Activated T-helper 2 cell treated with anti-CD3 and anti-CD28 coated beads, Interferon-gamma antibody, Interleukin-2, Interleukin-4, amounts not matched to agents 10 μg/mL and 5 μg/mL and 100 μg/mL, durations not matched to agents 14 hours and 24 hours and 36 hours (primary cell): ENCODE measurements at regions not wholly inside any gene's neighbourhood (a gene's known extent, or its start where the extent isn't known, plus 50 kb on each side); places are given as distances from the start of the nearest gene placed in this dataset.

Experiments
- DNase-seq: peaks from one replicate; pipeline ENCODE4 v3.0.0; 2021; ENCODE audit warnings: low spot score
- H3K27ac Mint-ChIP-seq: one replicate; pipeline ENCODE4 v1.8.0; 2021; ENCODE audit warnings: mixed read lengths
- H3K27me3 Mint-ChIP-seq: one replicate; pipeline ENCODE4 v1.8.0; 2021; ENCODE audit warnings: low read depth, mixed read lengths
- H3K36me3 Mint-ChIP-seq: one replicate; pipeline ENCODE4 v1.8.0; 2021; ENCODE audit warnings: low read depth, mixed read lengths
- H3K4me1 Mint-ChIP-seq: one replicate; pipeline ENCODE4 v1.8.0; 2021; ENCODE audit warnings: low read depth, mixed read lengths
- H3K4me3 Mint-ChIP-seq: one replicate; pipeline ENCODE4 v1.8.0; 2021; ENCODE audit warnings: low read depth, mild to moderate bottlenecking, moderate library complexity, mixed read lengths
- H3K9me3 Mint-ChIP-seq: one replicate; pipeline ENCODE4 v1.8.0; 2021; ENCODE audit warnings: mixed read lengths
- intact Hi-C: fragments of 100-400 bp; cut with micrococcal nuclease; formaldehyde crosslinking; loops from one replicate; pipeline ENCODE4 v1.15.1; 2023

DNA sequence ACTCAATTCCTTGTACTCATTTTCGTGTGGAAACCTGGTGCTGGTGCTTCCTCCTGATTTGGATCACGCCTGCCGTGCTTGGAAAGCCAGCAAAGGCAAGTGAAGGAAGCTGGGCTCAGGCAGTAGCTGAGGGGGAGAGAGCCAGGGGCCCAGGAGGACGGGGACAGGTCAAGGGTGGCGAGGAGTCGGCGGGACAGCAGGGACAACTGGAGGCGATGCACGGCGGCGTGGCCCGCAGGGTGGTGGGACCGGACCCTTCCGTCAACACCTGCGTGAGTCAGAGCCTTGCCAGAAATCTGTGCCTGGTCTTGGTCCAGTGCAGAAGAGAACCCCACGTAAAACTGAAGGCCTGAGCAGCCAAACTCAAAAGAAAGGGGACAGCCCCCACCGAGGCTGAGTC is 309.7 kb upstream of the SHH start:
- H3K4me3 Mint-ChIP-seq = no peak overlapping the region
- intact Hi-C loops = no loop called here
- H3K27me3 Mint-ChIP-seq = no peaks in the 10 kb centered on the region
- H3K9me3 Mint-ChIP-seq = no peaks in the 10 kb centered on the region
- H3K4me1 Mint-ChIP-seq = no peaks in the 10 kb centered on the region
- no peak overlapping the region for H3K27ac Mint-ChIP-seq
- no peak for DNase-seq
- H3K36me3 Mint-ChIP-seq = no peaks in the 10 kb centered on the region

GRCh38 chr7:156121434-156121833 is 309.2 kb upstream of the SHH start:
- DNase-seq = no peak
- no peak overlapping the region for H3K4me3 Mint-ChIP-seq
- H3K27ac Mint-ChIP-seq = no peak overlapping the region
- no peaks in the 10 kb centered on the region for H3K9me3 Mint-ChIP-seq
- H3K36me3 Mint-ChIP-seq = no peaks in the 10 kb centered on the region
- intact Hi-C loops = no loop called here
- no peaks in the 10 kb centered on the region for H3K27me3 Mint-ChIP-seq
- H3K4me1 Mint-ChIP-seq = no peaks in the 10 kb centered on the region

DNA sequence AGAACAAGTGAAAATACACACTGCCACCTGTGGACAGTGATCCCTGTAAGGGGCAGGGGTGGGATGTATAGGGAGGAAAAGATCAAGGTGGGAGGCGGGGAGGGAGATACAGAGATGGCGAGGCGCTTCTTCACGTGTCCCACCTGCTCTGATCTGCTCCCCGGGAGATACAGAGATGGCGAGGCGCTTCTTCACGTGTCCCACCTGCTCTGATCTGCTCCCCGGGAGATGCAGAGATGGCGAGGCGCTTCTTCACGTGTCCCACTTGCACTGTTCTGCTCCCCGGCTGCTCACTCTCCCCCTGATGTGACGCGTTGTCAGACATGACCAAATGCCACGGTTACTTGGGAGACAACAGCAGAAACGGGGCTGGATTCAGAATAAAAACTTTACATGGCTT is 308.3 kb upstream of the SHH start:
- no peaks in the 10 kb centered on the region for H3K4me1 Mint-ChIP-seq
- no peaks in the 10 kb centered on the region for H3K9me3 Mint-ChIP-seq
- no peak overlapping the region for H3K27ac Mint-ChIP-seq
- H3K36me3 Mint-ChIP-seq = no peaks in the 10 kb centered on the region
- H3K27me3 Mint-ChIP-seq = no peaks in the 10 kb centered on the region
- intact Hi-C loops = no loop called here
- H3K4me3 Mint-ChIP-seq = no peak overlapping the region
- DNase-seq = no peak

DNA sequence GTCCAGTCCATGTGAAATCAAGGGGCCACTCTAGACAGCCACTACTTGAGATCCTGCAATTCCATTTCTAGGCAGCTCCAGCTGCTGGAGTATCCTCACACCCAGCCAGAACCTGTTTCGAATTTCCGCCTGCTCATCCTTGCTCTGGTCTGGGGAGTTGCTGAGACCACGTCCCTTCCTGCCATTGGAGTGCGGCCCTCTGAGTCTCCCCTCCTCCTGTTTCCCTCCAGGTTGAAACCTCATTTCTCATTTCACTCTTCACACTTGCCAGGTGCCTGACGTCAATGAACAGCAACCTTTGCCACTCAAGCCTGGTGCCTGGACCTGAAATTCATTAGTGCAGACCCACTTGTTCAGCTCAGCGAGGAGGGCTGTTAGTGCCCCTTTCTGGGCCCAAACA is 307.5 kb upstream of the SHH start:
- intact Hi-C loops = no loop called here
- Mint-ChIP-seq H3K4me3 (no peak overlapping the region), H3K27me3 (no peaks in the 10 kb centered on the region), H3K9me3 (no peaks in the 10 kb centered on the region), H3K36me3 (no peaks in the 10 kb centered on the region), H3K27ac (no peak overlapping the region), H3K4me1 (no peaks in the 10 kb centered on the region)
- DNase-seq = no peak

DNA sequence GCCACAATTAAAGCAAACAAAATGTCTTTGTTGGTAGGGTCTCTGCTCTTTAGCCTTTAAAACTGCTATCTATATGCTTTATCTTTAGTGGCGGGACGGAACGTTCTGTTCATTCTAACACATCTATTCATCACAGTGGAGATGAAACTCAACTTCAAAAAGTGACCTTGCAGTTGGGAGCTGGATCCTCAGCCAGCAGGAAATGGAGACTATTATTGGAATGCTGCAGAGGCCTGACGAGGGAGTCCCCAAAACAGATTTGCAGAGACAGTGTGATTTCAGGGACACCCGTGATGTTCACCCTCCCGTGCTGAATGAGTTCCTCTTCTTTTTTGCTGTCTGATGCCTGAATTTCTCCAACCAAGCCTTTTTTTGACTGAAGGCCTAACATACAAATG is 306.0 kb upstream of the SHH start:
- H3K9me3 Mint-ChIP-seq = no peaks in the 10 kb centered on the region
- H3K4me3 Mint-ChIP-seq = no peak overlapping the region
- intact Hi-C loops = no loop called here
- H3K36me3 Mint-ChIP-seq = no peaks in the 10 kb centered on the region
- no peak overlapping the region for H3K27ac Mint-ChIP-seq
- H3K4me1 Mint-ChIP-seq = no peaks in the 10 kb centered on the region
- no peak for DNase-seq
- H3K27me3 Mint-ChIP-seq = no peaks in the 10 kb centered on the region

DNA sequence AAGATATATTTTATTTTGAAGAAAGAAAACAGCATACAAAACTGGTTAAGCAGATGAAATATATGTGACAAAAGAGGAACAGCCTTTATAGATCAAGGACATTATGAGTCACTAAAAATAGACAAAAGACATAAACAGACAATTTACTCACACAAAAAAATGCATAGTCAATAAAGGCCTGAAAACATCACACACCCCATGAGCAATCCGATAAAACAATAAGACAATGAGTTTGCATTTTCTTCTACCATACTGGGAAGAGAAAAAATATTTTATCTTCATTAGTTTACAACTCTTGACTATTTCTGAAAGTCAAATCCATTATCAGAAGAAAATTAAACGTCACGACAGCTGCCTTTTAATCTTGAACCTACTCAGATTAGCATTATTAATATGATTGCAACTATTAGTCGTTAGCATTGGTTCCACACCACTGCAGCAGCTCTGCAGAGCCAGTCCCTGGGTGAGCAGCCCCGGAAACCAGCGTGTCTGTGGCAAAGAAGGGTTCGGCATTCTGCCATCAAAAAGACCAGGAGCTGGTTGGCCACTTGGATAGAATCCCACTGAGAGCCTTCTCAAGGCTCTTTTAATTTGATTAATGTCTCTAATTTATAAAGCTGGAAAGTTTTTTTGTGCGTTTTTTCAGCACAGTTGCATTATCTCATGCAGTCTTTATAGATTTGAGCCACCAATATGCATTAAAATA is 305.4 kb upstream of the SHH start:
- H3K4me1 Mint-ChIP-seq = no peaks in the 10 kb centered on the region
- no peaks in the 10 kb centered on the region for H3K27me3 Mint-ChIP-seq
- H3K9me3 Mint-ChIP-seq = no peaks in the 10 kb centered on the region
- H3K4me3 Mint-ChIP-seq = no peak overlapping the region
- H3K36me3 Mint-ChIP-seq = no peaks in the 10 kb centered on the region
- no peak overlapping the region for H3K27ac Mint-ChIP-seq
- intact Hi-C loops = no loop called here
- no peak for DNase-seq

GRCh38 chr7:156116514-156117215 is 304.4 kb upstream of the SHH start:
- H3K36me3 Mint-ChIP-seq = no peaks in the 10 kb centered on the region
- intact Hi-C loops = no loop called here
- H3K9me3 Mint-ChIP-seq = no peaks in the 10 kb centered on the region
- H3K27me3 Mint-ChIP-seq = no peaks in the 10 kb centered on the region
- H3K4me1 Mint-ChIP-seq = no peaks in the 10 kb centered on the region
- H3K27ac Mint-ChIP-seq = no peak overlapping the region
- no peak overlapping the region for H3K4me3 Mint-ChIP-seq
- DNase-seq = no peak

DNA sequence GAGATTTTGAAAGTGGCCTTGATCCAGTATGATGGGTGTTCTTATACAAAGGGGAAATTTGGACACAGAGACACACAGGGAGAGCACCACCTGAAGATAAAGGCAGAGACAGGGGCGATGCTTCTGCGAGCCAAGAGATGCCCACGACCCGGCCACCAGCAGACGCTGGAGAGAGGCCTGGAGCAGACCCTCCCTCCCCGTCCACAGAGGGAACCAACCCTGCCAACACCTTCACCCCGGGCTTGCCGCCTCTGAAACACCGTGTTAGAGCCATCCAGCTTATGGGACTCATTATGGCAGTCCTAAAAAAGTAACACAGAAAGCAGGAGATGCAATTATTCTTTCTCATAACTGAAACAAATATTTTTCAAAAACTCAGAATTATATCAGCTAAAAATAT is 303.3 kb upstream of the SHH start:
- Mint-ChIP-seq H3K4me1 (no peaks in the 10 kb centered on the region), H3K9me3 (no peaks in the 10 kb centered on the region), H3K27me3 (no peaks in the 10 kb centered on the region), H3K36me3 (no peaks in the 10 kb centered on the region), H3K4me3 (no peak overlapping the region), H3K27ac (no peak overlapping the region)
- intact Hi-C loops = no loop called here
- no peak for DNase-seq

GRCh38 chr7:156113731-156114130 is 301.5 kb upstream of the SHH start:
- H3K27ac Mint-ChIP-seq = no peak overlapping the region
- no peak overlapping the region for H3K4me3 Mint-ChIP-seq
- no peaks in the 10 kb centered on the region for H3K36me3 Mint-ChIP-seq
- DNase-seq = no peak
- intact Hi-C loops = no loop called here
- H3K4me1 Mint-ChIP-seq = no peaks in the 10 kb centered on the region
- no peaks in the 10 kb centered on the region for H3K9me3 Mint-ChIP-seq
- H3K27me3 Mint-ChIP-seq = no peaks in the 10 kb centered on the region

- no peaks in the 10 kb centered on the region for H3K4me1 Mint-ChIP-seq
- intact Hi-C loops = no loop called here
Measured at GRCh38 chr7:156109988-156110387, 297.7 kb upstream of the SHH start.

GRCh38 chr7:156109076-156109475 is 296.8 kb upstream of the SHH start:
- H3K9me3 Mint-ChIP-seq = no peaks in the 10 kb centered on the region
- intact Hi-C loops = no loop called here
- H3K36me3 Mint-ChIP-seq = no peaks in the 10 kb centered on the region
- no peak for DNase-seq
- no peaks in the 10 kb centered on the region for H3K27me3 Mint-ChIP-seq
- H3K27ac Mint-ChIP-seq = no peak overlapping the region
- no peaks in the 10 kb centered on the region for H3K4me1 Mint-ChIP-seq
- no peak overlapping the region for H3K4me3 Mint-ChIP-seq

More at GRCh38 chr7:156109988-156110387, 297.7 kb upstream of the SHH start:
- DNase-seq = no peak
- no peak overlapping the region for H3K27ac Mint-ChIP-seq
- H3K4me3 Mint-ChIP-seq = no peak overlapping the region
- H3K36me3 Mint-ChIP-seq = no peaks in the 10 kb centered on the region
- no peaks in the 10 kb centered on the region for H3K27me3 Mint-ChIP-seq
- H3K9me3 Mint-ChIP-seq = no peaks in the 10 kb centered on the region

- no peak overlapping the region for H3K27ac Mint-ChIP-seq
- no peaks in the 10 kb centered on the region for H3K9me3 Mint-ChIP-seq
- no peak overlapping the region for H3K4me3 Mint-ChIP-seq
- no peaks in the 10 kb centered on the region for H3K36me3 Mint-ChIP-seq
- DNase-seq = no peak
- intact Hi-C loops = no loop called here
- no peaks in the 10 kb centered on the region for H3K4me1 Mint-ChIP-seq
- H3K27me3 Mint-ChIP-seq = no peaks in the 10 kb centered on the region
Measured at GRCh38 chr7:156107957-156108356, 295.7 kb upstream of the SHH start.

GRCh38 chr7:156106107-156106426 is 293.8 kb upstream of the SHH start:
- H3K27me3 Mint-ChIP-seq = no peaks in the 10 kb centered on the region
- H3K27ac Mint-ChIP-seq = no peak overlapping the region
- H3K4me1 Mint-ChIP-seq = no peaks in the 10 kb centered on the region
- no peaks in the 10 kb centered on the region for H3K36me3 Mint-ChIP-seq
- DNase-seq = no peak
- H3K4me3 Mint-ChIP-seq = no peak overlapping the region
- no peaks in the 10 kb centered on the region for H3K9me3 Mint-ChIP-seq
- intact Hi-C loops = no loop called here
